ENCODE measurements at regions not wholly inside any gene's neighbourhood (a gene's known extent, or its start where the extent isn't known, plus 50 kb on each side); places are given as distances from the start of the nearest gene placed in this dataset.

DNA sequence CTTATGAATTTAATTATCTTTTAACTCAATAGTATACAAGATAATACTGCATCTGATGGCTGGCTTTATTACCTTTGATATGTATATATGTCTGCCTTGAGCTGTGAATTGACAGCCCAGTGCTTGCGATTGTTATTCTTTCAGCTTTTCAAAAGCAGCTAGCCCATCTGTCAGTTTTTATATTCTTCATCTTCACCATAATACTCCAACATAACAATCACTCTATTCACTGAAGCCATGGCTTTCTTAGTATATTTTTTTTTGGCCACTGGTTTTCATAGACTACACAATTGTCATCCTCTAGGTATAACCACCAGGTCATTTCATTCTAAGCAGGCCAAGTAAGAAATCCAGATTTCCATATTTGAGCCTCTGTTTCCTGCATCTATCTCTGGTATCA, 1026.1 kb downstream of the FSCB start:
- TF ChIP-seq EZH2 (IDR thresholded peaks at IDR 0.05; ENCODE audit: borderline replicate concordance, low read depth, low read length, severe bottlenecking) (no peak), CTCF (IDR thresholded peaks at IDR 0.05; ENCODE audit: borderline replicate concordance, extremely low read depth, low read length, poor library complexity, severe bottlenecking) (no peak)

All from DND-41 (cell line).